Testis (tissue), 2 donors: ENCODE measurements at regions not wholly inside any gene's neighbourhood (a gene's known extent, or its start where the extent isn't known, plus 50 kb on each side); places are given as distances from the start of the nearest gene placed in this dataset.

Experiments
- DNase-seq: peaks from one replicate; pipeline ENCODE4 v3.0.0-alpha.2; 2019
- H3K27ac ChIP-seq, 2 donors: fragments of 200-600 bp; sonication (generic); one replicate each; pipeline ENCODE4 v1.5.1; 2019
- H3K27me3 ChIP-seq: fragments of 200-600 bp; sonication (generic); one replicate; pipeline ENCODE4 v1.5.1; 2019
- H3K36me3 ChIP-seq: fragments of 200-600 bp; sonication (generic); one replicate; pipeline ENCODE4 v1.5.1; 2017; ENCODE audit warnings: low read depth; ENCODE audit errors: missing control alignments
- H3K4me1 ChIP-seq: fragments of 200-600 bp; sonication (generic); one replicate; pipeline ENCODE4 v1.5.1; 2019
- H3K4me3 ChIP-seq, 2 donors: fragments of 200-600 bp; sonication (generic); one replicate each; pipeline ENCODE4 v1.5.1; 2017 to 2019
- H3K9me3 ChIP-seq: fragments of 200-600 bp; sonication (generic); one replicate; pipeline ENCODE4 v1.5.1; 2017
- POLR2A ChIP-seq: fragments of 450-650 bp; IDR thresholded peaks from one replicate; pipeline ENCODE4 v1.6.1; 2017; ENCODE audit warnings: antibody characterized with exemption, mild to moderate bottlenecking, moderate library complexity
- WGBS, 2 donors: methylation state at CpG; one replicate each; pipeline ENCODE4 v1.1.5; 2018; 5-methylcytosine and 5-hydroxymethylcytosine counted together
- intact Hi-C: fragments of 100-400 bp; cut with DNase I; formaldehyde crosslinking; loops from one replicate; pipeline ENCODE4 v1.15.1; 2023; ENCODE audit warnings: low total_unique reads
- TF ChIP-seq, protein P1 (sequence below), 3 experiments: fragments of 450-650 bp in 2 of 3; fragments of 200-600 bp in 1 of 3; sonication (generic) in 1 of 3; IDR thresholded peaks; one replicate each; pipeline ENCODE4 v1.5.1; 2016 to 2019; ENCODE audit warnings: antibody characterized with exemption in 3 of 3, mild to moderate bottlenecking in 2 of 3, moderate library complexity in 1 of 3

DNA sequence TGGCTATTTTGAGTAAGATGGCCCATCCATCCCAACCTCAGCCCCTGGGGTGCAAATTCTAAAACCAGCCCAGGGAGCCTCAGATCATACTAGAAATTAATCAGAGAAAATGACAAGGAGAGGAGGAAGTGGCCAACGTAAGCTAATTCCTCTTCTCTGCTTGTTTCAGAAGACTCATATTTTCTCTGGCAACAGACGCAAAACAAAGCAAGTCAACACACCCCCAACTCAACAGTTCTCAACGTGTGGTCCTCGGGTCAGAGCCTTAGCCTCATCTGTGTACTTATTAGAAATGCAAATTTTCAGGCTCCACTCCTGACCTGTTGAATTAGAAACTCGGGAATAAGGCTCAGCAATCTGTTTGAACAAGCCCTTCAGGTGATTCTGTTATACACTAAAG is 413.9 kb upstream of the AUTS2 start:
- no peak for DNase-seq
- no peaks in the 10 kb centered on the region for H3K9me3 ChIP-seq
- intact Hi-C loops = no loop called here
- WGBS, 2 donors = 39 to 48% methylated on average over 5 of the region's 5 CpGs
- TF ChIP-seq, protein P1, sequence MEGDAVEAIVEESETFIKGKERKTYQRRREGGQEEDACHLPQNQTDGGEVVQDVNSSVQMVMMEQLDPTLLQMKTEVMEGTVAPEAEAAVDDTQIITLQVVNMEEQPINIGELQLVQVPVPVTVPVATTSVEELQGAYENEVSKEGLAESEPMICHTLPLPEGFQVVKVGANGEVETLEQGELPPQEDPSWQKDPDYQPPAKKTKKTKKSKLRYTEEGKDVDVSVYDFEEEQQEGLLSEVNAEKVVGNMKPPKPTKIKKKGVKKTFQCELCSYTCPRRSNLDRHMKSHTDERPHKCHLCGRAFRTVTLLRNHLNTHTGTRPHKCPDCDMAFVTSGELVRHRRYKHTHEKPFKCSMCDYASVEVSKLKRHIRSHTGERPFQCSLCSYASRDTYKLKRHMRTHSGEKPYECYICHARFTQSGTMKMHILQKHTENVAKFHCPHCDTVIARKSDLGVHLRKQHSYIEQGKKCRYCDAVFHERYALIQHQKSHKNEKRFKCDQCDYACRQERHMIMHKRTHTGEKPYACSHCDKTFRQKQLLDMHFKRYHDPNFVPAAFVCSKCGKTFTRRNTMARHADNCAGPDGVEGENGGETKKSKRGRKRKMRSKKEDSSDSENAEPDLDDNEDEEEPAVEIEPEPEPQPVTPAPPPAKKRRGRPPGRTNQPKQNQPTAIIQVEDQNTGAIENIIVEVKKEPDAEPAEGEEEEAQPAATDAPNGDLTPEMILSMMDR (IDR thresholded peaks at IDR 0.05) = no peak
- TF ChIP-seq POLR2A = no peak
- H3K27me3 ChIP-seq = no peaks in the 10 kb centered on the region
- H3K4me1 ChIP-seq = no peaks in the 10 kb centered on the region
- H3K4me3 ChIP-seq = no peak overlapping the region
- H3K27ac ChIP-seq = no peak overlapping the region
- H3K36me3 ChIP-seq = no peaks in the 10 kb centered on the region

DNA sequence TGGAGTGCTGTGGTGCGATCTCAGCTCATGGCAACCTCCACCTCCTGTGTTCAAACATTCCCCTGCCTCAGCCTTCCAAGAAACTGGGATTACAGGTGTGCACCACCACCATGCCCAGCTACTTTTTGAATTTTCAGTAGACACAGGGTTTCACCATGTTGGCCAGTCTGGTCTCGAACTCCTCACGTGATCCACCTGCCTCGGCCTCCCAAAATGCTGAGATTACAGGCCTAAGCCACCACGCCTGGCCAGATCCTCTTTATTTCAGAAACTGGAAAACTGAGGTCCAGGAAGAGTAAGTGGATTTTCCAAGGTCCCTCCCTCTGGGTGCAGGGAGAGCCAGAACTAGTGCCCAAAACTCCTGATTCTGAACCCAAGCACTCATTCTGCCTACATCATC is 413.1 kb upstream of the AUTS2 start:
- TF ChIP-seq POLR2A = no peak
- TF ChIP-seq, protein P1 (IDR thresholded peaks at IDR 0.05) = no peak
- Histone ChIP-seq H3K4me3 (no peak overlapping the region), H3K27me3 (no peaks in the 10 kb centered on the region), H3K36me3 (no peaks in the 10 kb centered on the region), H3K27ac (no peak overlapping the region), H3K9me3 (no peaks in the 10 kb centered on the region), H3K4me1 (no peaks in the 10 kb centered on the region)
- WGBS, 2 donors = 84 to 92% methylated on average over 5 of the region's 5 CpGs
- intact Hi-C loops = no loop called here
- DNase-seq = no peak

DNA sequence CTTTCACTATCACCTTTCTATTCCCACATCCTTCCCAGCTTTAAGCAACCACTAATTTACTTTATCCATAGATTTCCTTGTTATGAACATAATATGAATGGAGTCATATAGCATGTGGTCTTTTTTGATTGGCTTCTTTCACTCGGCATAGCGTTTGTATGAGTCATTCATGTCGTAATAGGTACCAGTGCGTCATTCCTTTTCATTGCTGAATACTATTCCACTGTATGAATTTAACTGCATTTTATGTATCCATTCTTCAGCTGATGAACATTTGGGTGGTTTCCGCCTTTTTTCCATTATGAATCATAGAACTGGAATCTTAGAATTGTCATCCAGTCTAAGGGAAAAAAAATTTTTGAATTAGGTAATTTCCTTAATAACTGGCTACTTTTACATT is 411.3 kb upstream of the AUTS2 start:
- no peaks in the 10 kb centered on the region for H3K27me3 ChIP-seq
- no peaks in the 10 kb centered on the region for H3K4me1 ChIP-seq
- DNase-seq = no peak
- no peaks in the 10 kb centered on the region for H3K9me3 ChIP-seq
- no peak overlapping the region for H3K27ac ChIP-seq
- no peaks in the 10 kb centered on the region for H3K36me3 ChIP-seq
- 77 to 88% methylated on average over 5 of the region's 5 CpGs for WGBS, 2 donors
- intact Hi-C loops = no loop called here
- no peak overlapping the region for H3K4me3 ChIP-seq
- TF ChIP-seq, protein P1 (IDR thresholded peaks at IDR 0.05) = no peak
- TF ChIP-seq POLR2A = no peak

DNA sequence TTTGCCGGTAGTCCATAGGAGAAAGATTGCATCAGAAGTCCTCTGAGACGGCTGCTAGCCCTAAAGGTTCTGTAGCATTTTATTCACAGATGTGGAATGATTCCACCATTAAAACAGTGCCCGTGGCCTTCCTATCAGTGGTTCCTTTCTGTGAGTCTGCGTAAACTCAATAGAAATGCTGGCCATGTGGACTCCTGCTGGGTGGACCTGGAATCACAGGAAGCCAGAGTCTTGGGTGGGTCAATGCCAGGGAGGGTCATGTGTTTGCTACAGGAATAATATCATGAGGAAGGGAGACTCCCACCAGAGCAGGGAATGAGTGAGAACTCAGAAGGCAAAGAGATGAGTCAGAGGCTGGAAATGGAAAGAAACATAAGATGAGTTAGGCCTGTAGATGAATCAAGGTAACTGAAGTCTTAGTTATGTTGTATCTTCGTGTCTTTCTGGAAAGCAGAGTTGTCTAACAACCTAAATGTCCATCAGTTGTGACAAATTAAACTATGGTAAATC is 410.4 kb upstream of the AUTS2 start:
- Histone ChIP-seq H3K27me3 (no peaks in the 10 kb centered on the region), H3K4me3 (no peak overlapping the region), H3K4me1 (no peaks in the 10 kb centered on the region), H3K9me3 (no peaks in the 10 kb centered on the region), H3K36me3 (no peaks in the 10 kb centered on the region), H3K27ac (no peak overlapping the region)
- DNase-seq = no peak
- intact Hi-C loops = no loop called here
- 93 to 98% methylated on average over 5 of the region's 5 CpGs for WGBS, 2 donors
- TF ChIP-seq POLR2A = no peak
- TF ChIP-seq, protein P1 (IDR thresholded peaks at IDR 0.05) = no peak

DNA sequence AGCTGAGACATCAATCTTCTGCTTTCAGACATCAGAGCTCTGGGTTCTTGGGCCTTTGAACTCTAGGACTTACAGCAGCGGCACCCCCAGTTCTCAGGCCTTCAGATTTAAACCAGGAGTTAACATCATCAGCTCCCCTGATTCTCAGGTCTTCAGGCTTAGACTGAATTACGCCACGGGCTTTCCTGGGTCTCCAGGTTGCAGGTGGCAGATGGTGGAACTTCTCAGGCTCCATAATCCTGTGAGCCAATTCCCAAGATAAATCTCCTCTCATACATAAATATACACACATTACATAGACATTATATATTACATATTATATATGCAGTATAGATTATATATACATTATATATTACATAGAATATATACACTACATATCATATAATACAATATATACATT is 408.9 kb upstream of the AUTS2 start:
- no peak overlapping the region for H3K27ac ChIP-seq
- no peaks in the 10 kb centered on the region for H3K4me1 ChIP-seq
- TF ChIP-seq, protein P1 (IDR thresholded peaks at IDR 0.05) = no peak
- no peak for TF ChIP-seq POLR2A
- DNase-seq = no peak
- H3K27me3 ChIP-seq = no peaks in the 10 kb centered on the region
- no peak overlapping the region for H3K4me3 ChIP-seq
- H3K9me3 ChIP-seq = no peaks in the 10 kb centered on the region
- no peaks in the 10 kb centered on the region for H3K36me3 ChIP-seq
- intact Hi-C loops = no loop called here
- WGBS, 2 donors = 92 to 93% methylated on average over 3 of the region's 3 CpGs
